Spinal cord (tissue), 9 donors: ENCODE measurements at regions not wholly inside any gene's neighbourhood (a gene's known extent, or its start where the extent isn't known, plus 50 kb on each side); places are given as distances from the start of the nearest gene placed in this dataset.

Experiments used
- DNase-seq, 6 donors: peaks; one replicate each; pipeline versions ENCODE4 v3.0.0 to v3.0.0-alpha.2; 2013 to 2015; ENCODE audit warnings: low spot score in 6 of 6, low read depth in 4 of 6
- H3K27ac ChIP-seq: one replicate; pipeline ENCODE4 v1.5.1; 2013; ENCODE audit warnings: low read depth, low read length, control low read depth
- H3K27me3 ChIP-seq: one replicate; pipeline ENCODE4 v1.6.1; 2013; ENCODE audit warnings: low read length; ENCODE audit not compliant: control insufficient read depth, insufficient read depth
- H3K36me3 ChIP-seq: one replicate; pipeline ENCODE4 v1.6.1; 2013; ENCODE audit warnings: low read length; ENCODE audit not compliant: control insufficient read depth, insufficient read depth
- H3K4me1 ChIP-seq: one replicate; pipeline ENCODE4 v1.6.1; 2013; ENCODE audit warnings: low read length; ENCODE audit not compliant: control insufficient read depth, insufficient read depth
- H3K4me3 ChIP-seq: one replicate; pipeline ENCODE4 v1.5.1; 2013; ENCODE audit warnings: low read depth, low read length, control low read depth
- H3K9me3 ChIP-seq: one replicate; pipeline ENCODE4 v1.6.1; 2013; ENCODE audit warnings: low read length; ENCODE audit not compliant: control insufficient read depth, insufficient read depth
- WGBS: methylation state at CpG from one replicate; pipeline ENCODE4 v1.1.5; 2013; ENCODE audit warnings: missing lambda C conversion rate; ENCODE audit not compliant: insufficient coverage; 5-methylcytosine and 5-hydroxymethylcytosine counted together
- donor health status: healthy.

- Histone ChIP-seq H3K27ac (no peak overlapping the region), H3K36me3 (no peaks in the 10 kb centered on the region), H3K9me3 (no peaks in the 10 kb centered on the region), H3K4me3 (no peak overlapping the region), H3K27me3 (no peaks in the 10 kb centered on the region), H3K4me1 (no peaks in the 10 kb centered on the region)
- no CpG with 5 or more reads among the region's 3 CpGs for WGBS
- DNase-seq: no peak
Observed at GRCh38 chrX:149131774-149132173, 373.3 kb downstream of the IDS start.

- no peak overlapping the region for H3K27ac ChIP-seq
- H3K4me3 ChIP-seq: no peak overlapping the region
- 75% methylated on average over 2 of the region's 5 CpGs for WGBS
Observed at GRCh38 chrX:149129767-149130166, 375.3 kb downstream of the IDS start.

GRCh38 chrX:149124526-149125108, 380.5 kb downstream of the IDS start:
- Histone ChIP-seq H3K36me3 (no peaks in the 10 kb centered on the region), H3K27me3 (no peaks in the 10 kb centered on the region), H3K27ac (no peak overlapping the region), H3K9me3 (no peaks in the 10 kb centered on the region), H3K4me1 (no peaks in the 10 kb centered on the region), H3K4me3 (no peak overlapping the region)
- WGBS: 67% methylated on average over 1 of the region's 3 CpGs
- no peak for DNase-seq

More at GRCh38 chrX:149129767-149130166, 375.3 kb downstream of the IDS start:
- no peaks in the 10 kb centered on the region for H3K4me1 ChIP-seq
- H3K36me3 ChIP-seq: no peaks in the 10 kb centered on the region
- DNase-seq: no peak
- H3K9me3 ChIP-seq: no peaks in the 10 kb centered on the region
- no peaks in the 10 kb centered on the region for H3K27me3 ChIP-seq

GRCh38 chrX:149121206-149121920, 383.7 kb downstream of the IDS start:
- no peaks in the 10 kb centered on the region for H3K4me1 ChIP-seq
- no peak overlapping the region for H3K4me3 ChIP-seq
- no peaks in the 10 kb centered on the region for H3K27me3 ChIP-seq
- no peaks in the 10 kb centered on the region for H3K36me3 ChIP-seq
- WGBS: 48% methylated on average over 6 of the region's 7 CpGs
- no peaks in the 10 kb centered on the region for H3K9me3 ChIP-seq
- no peak overlapping the region for H3K27ac ChIP-seq
- DNase-seq: peak in 1 of 6 donors; percentile 1

GRCh38 chrX:149120459-149120858, 384.6 kb downstream of the IDS start:
- Histone ChIP-seq H3K36me3 (no peaks in the 10 kb centered on the region), H3K27ac (no peak overlapping the region), H3K27me3 (no peaks in the 10 kb centered on the region), H3K4me3 (no peak overlapping the region), H3K9me3 (no peaks in the 10 kb centered on the region), H3K4me1 (no peaks in the 10 kb centered on the region)
- no CpG with 5 or more reads among the region's 2 CpGs for WGBS
- no peak for DNase-seq

- 38% methylated on average over 1 of the region's 4 CpGs for WGBS
- DNase-seq: no peak
- H3K4me1 ChIP-seq: no peaks in the 10 kb centered on the region
- no peaks in the 10 kb centered on the region for H3K9me3 ChIP-seq
- no peaks in the 10 kb centered on the region for H3K36me3 ChIP-seq
- no peak overlapping the region for H3K4me3 ChIP-seq
- H3K27me3 ChIP-seq: no peaks in the 10 kb centered on the region
- no peak overlapping the region for H3K27ac ChIP-seq
Observed at GRCh38 chrX:149114874-149115273, 390.2 kb downstream of the IDS start.

- WGBS: 81% methylated on average over 10 of the region's 15 CpGs
- Histone ChIP-seq H3K4me1 (no peaks in the 10 kb centered on the region), H3K9me3 (no peaks in the 10 kb centered on the region), H3K27me3 (no peaks in the 10 kb centered on the region), H3K4me3 (no peak overlapping the region), H3K36me3 (no peaks in the 10 kb centered on the region), H3K27ac (no peak overlapping the region)
- no peak for DNase-seq
Observed at GRCh38 chrX:149114001-149114400, 391.1 kb downstream of the IDS start.

- no peak overlapping the region for H3K4me3 ChIP-seq
- no peak overlapping the region for H3K27ac ChIP-seq
- H3K4me1 ChIP-seq: no peaks in the 10 kb centered on the region
- H3K27me3 ChIP-seq: no peaks in the 10 kb centered on the region
- no peak for DNase-seq
- H3K9me3 ChIP-seq: no peaks in the 10 kb centered on the region
- H3K36me3 ChIP-seq: no peaks in the 10 kb centered on the region
Observed at GRCh38 chrX:149097786-149098185, 407.3 kb downstream of the IDS start.

GRCh38 chrX:149092179-149092578, 412.9 kb downstream of the IDS start:
- Histone ChIP-seq H3K4me1 (no peaks in the 10 kb centered on the region), H3K9me3 (no peaks in the 10 kb centered on the region), H3K27me3 (no peaks in the 10 kb centered on the region), H3K4me3 (no peak overlapping the region), H3K27ac (no peak overlapping the region), H3K36me3 (no peaks in the 10 kb centered on the region)
- no peak for DNase-seq
- no CpG with 5 or more reads among the region's 3 CpGs for WGBS

- no CpG with 5 or more reads among the region's 5 CpGs for WGBS
Observed at GRCh38 chrX:149079805-149080406, 425.2 kb downstream of the IDS start.

More at GRCh38 chrX:149079805-149080406, 425.2 kb downstream of the IDS start:
- H3K27ac ChIP-seq: no peak overlapping the region
- H3K4me3 ChIP-seq: no peak overlapping the region
- H3K36me3 ChIP-seq: no peaks in the 10 kb centered on the region
- no peaks in the 10 kb centered on the region for H3K27me3 ChIP-seq
- H3K9me3 ChIP-seq: no peaks in the 10 kb centered on the region
- H3K4me1 ChIP-seq: no peaks in the 10 kb centered on the region
- no peak for DNase-seq
